ENCODE measurements at regions not wholly inside any gene's neighbourhood (a gene's known extent, or its start where the extent isn't known, plus 50 kb on each side); places are given as distances from the start of the nearest gene placed in this dataset.

- Histone ChIP-seq H3K9me3 (ENCODE audit: control insufficient read depth, low read depth, low read length) (no peaks in the 10 kb centered on the region), H3K9ac (ENCODE audit: low read length) (no peak overlapping the region), H3K36me3 (ENCODE audit: control insufficient read depth, low read depth, low read length) (no peaks in the 10 kb centered on the region)
These were observed 1092.0 kb downstream of the MAT2B start for GRCh38 chr5:164597293-164597900.

DNA sequence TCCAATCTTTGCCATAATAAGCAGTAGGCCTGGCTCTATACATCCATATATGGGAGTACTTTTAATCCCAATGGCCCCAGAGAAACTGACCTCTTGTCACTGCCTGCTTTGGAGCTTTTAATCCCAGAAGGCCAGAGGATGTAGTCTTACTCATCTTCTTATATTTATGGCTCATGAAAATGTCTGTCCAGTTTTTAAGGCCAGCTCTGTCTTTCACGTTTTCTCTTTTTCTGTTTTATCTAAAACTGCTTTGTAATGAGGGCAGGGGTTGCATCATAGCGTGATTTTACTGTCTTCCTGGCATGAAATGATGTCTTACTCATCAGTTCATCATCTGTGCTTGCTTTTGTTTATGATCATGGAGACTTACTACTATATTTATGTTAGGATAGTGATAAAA, 1094.9 kb downstream of the MAT2B start:
- no peak overlapping the region for H3K4me3 ChIP-seq (ENCODE audit: low read length)
- H3K27me3 ChIP-seq (ENCODE audit: control insufficient read depth, insufficient read depth, low read length): no peaks in the 10 kb centered on the region
- no peak overlapping the region for H3K27ac ChIP-seq (ENCODE audit: low read length)
- H3K9ac ChIP-seq (ENCODE audit: low read length): no peak overlapping the region
- no peaks in the 10 kb centered on the region for H3K4me1 ChIP-seq (ENCODE audit: control insufficient read depth, low read depth, low read length)
- no peaks in the 10 kb centered on the region for H3K9me3 ChIP-seq (ENCODE audit: control insufficient read depth, low read depth, low read length)
- no peaks in the 10 kb centered on the region for H3K36me3 ChIP-seq (ENCODE audit: control insufficient read depth, low read depth, low read length)

More at GRCh38 chr5:164597293-164597900, 1092.0 kb downstream of the MAT2B start:
- Histone ChIP-seq H3K27ac (ENCODE audit: low read length) (no peak overlapping the region), H3K4me1 (ENCODE audit: control insufficient read depth, low read depth, low read length) (no peaks in the 10 kb centered on the region), H3K4me3 (ENCODE audit: low read length) (no peak overlapping the region), H3K27me3 (ENCODE audit: control insufficient read depth, insufficient read depth, low read length) (no peaks in the 10 kb centered on the region)

DNA sequence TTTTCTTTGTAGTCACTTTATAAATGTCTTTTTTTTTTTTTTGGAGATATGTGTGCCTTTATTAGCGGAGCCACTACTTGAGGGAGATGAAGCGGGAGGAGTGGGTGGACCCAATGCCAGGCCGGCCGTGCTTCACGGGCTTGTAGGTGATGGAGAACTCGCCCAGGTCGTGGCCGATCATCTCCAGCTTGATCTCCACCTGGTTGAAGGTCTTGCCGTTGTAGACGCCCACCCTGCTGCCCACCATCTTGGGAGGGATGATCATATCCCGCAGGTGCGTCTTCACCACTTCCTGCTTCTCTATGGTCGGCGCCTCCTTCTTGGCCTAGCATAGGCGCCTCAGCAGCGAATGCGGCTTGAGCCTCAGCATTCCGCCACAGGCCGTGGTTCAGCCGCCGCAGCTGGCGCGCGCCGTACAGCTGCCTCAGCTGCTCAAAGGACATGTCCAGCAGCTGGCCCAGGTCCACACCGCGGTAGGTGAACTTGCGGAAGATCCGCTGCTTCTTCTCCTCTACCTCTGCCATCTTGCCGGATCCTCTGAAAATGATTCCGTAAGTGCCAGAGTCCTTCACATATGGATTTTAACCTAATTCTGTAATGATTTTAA, 1095.6 kb downstream of the MAT2B start:
- H3K9me3 ChIP-seq (ENCODE audit: control insufficient read depth, low read depth, low read length): no peaks in the 10 kb centered on the region
- H3K9ac ChIP-seq (ENCODE audit: low read length): no peak overlapping the region
- no peak overlapping the region for H3K4me3 ChIP-seq (ENCODE audit: low read length)
- no peaks in the 10 kb centered on the region for H3K4me1 ChIP-seq (ENCODE audit: control insufficient read depth, low read depth, low read length)
- no peak overlapping the region for H3K27ac ChIP-seq (ENCODE audit: low read length)
- no peaks in the 10 kb centered on the region for H3K36me3 ChIP-seq (ENCODE audit: control insufficient read depth, low read depth, low read length)
- no peaks in the 10 kb centered on the region for H3K27me3 ChIP-seq (ENCODE audit: control insufficient read depth, insufficient read depth, low read length)

- Histone ChIP-seq H3K9me3 (ENCODE audit: control insufficient read depth, low read depth, low read length) (no peaks in the 10 kb centered on the region), H3K4me3 (ENCODE audit: low read length) (no peak overlapping the region), H3K27me3 (ENCODE audit: control insufficient read depth, insufficient read depth, low read length) (no peaks in the 10 kb centered on the region), H3K27ac (ENCODE audit: low read length) (no peak overlapping the region), H3K4me1 (ENCODE audit: control insufficient read depth, low read depth, low read length) (no peaks in the 10 kb centered on the region), H3K9ac (ENCODE audit: low read length) (no peak overlapping the region), H3K36me3 (ENCODE audit: control insufficient read depth, low read depth, low read length) (no peaks in the 10 kb centered on the region)
These were observed 1103.1 kb downstream of the MAT2B start for GRCh38 chr5:164608507-164608906.

- no peaks in the 10 kb centered on the region for H3K27me3 ChIP-seq (ENCODE audit: control insufficient read depth, insufficient read depth, low read length)
- no peak overlapping the region for H3K9ac ChIP-seq (ENCODE audit: low read length)
- no peak overlapping the region for H3K4me3 ChIP-seq (ENCODE audit: low read length)
- H3K4me1 ChIP-seq (ENCODE audit: control insufficient read depth, low read depth, low read length): no peaks in the 10 kb centered on the region
- no peaks in the 10 kb centered on the region for H3K36me3 ChIP-seq (ENCODE audit: control insufficient read depth, low read depth, low read length)
- no peak overlapping the region for H3K27ac ChIP-seq (ENCODE audit: low read length)
- no peaks in the 10 kb centered on the region for H3K9me3 ChIP-seq (ENCODE audit: control insufficient read depth, low read depth, low read length)
These were observed 1105.0 kb downstream of the MAT2B start for GRCh38 chr5:164610374-164610773.

DNA sequence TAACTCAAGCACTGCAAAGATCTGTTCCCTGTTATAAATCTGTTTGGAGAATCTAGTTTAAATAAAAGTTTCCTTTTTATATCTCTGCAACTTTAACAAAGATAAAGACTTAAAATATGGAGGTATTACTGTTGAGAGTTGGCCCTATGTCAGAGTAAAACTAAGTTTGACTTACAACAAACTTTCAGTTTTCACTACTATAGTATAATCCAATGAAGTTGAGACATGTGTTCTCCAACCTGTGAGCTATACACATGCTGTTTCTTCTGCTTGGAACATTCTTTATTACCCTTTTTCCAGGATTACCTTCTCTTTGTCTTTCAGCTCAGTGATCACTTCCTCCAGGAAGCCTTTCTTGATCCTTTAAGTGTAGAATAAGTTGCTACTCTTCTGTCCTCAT, 1109.3 kb downstream of the MAT2B start:
- Histone ChIP-seq H3K36me3 (ENCODE audit: control insufficient read depth, low read depth, low read length) (no peaks in the 10 kb centered on the region), H3K27ac (ENCODE audit: low read length) (no peak overlapping the region), H3K9ac (ENCODE audit: low read length) (no peak overlapping the region), H3K27me3 (ENCODE audit: control insufficient read depth, insufficient read depth, low read length) (no peaks in the 10 kb centered on the region), H3K4me3 (ENCODE audit: low read length) (no peak overlapping the region), H3K9me3 (ENCODE audit: control insufficient read depth, low read depth, low read length) (no peaks in the 10 kb centered on the region), H3K4me1 (ENCODE audit: control insufficient read depth, low read depth, low read length) (no peaks in the 10 kb centered on the region)

GRCh38 chr5:164617290-164617689, 1111.9 kb downstream of the MAT2B start:
- Histone ChIP-seq H3K27ac (ENCODE audit: low read length) (no peak overlapping the region), H3K4me3 (ENCODE audit: low read length) (no peak overlapping the region), H3K36me3 (ENCODE audit: control insufficient read depth, low read depth, low read length) (no peaks in the 10 kb centered on the region), H3K4me1 (ENCODE audit: control insufficient read depth, low read depth, low read length) (no peaks in the 10 kb centered on the region), H3K9ac (ENCODE audit: low read length) (no peak overlapping the region), H3K27me3 (ENCODE audit: control insufficient read depth, insufficient read depth, low read length) (no peaks in the 10 kb centered on the region), H3K9me3 (ENCODE audit: control insufficient read depth, low read depth, low read length) (no peaks in the 10 kb centered on the region)

DNA sequence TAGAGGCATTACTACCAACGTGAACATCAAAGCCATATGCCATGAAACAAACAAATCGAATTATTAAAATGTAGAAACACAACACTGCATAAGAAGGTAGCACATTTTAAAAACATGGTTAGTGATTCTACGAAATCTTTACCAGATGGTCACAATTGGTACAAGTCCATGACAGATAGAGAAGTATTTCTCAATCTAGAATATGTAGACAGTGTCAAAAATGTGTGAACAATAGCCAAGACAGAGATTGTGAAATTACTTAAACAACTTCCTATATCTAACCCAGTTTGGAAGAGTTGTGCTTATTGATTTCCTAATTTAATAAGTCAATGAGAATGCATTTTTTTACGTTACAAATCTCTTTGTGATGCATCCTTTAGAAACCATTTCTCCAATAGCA, 1121.6 kb downstream of the MAT2B start:
- H3K27me3 ChIP-seq (ENCODE audit: control insufficient read depth, insufficient read depth, low read length): no peaks in the 10 kb centered on the region
- no peak overlapping the region for H3K27ac ChIP-seq (ENCODE audit: low read length)
- H3K36me3 ChIP-seq (ENCODE audit: control insufficient read depth, low read depth, low read length): no peaks in the 10 kb centered on the region
- no peak overlapping the region for H3K4me3 ChIP-seq (ENCODE audit: low read length)
- H3K9me3 ChIP-seq (ENCODE audit: control insufficient read depth, low read depth, low read length): no peaks in the 10 kb centered on the region
- H3K4me1 ChIP-seq (ENCODE audit: control insufficient read depth, low read depth, low read length): no peaks in the 10 kb centered on the region
- no peak overlapping the region for H3K9ac ChIP-seq (ENCODE audit: low read length)

- H3K9me3 ChIP-seq (ENCODE audit: control insufficient read depth, low read depth, low read length): no peaks in the 10 kb centered on the region
- no peaks in the 10 kb centered on the region for H3K4me1 ChIP-seq (ENCODE audit: control insufficient read depth, low read depth, low read length)
- H3K36me3 ChIP-seq (ENCODE audit: control insufficient read depth, low read depth, low read length): no peaks in the 10 kb centered on the region
- no peak overlapping the region for H3K9ac ChIP-seq (ENCODE audit: low read length)
- no peak overlapping the region for H3K4me3 ChIP-seq (ENCODE audit: low read length)
- H3K27ac ChIP-seq (ENCODE audit: low read length): no peak overlapping the region
- H3K27me3 ChIP-seq (ENCODE audit: control insufficient read depth, insufficient read depth, low read length): no peaks in the 10 kb centered on the region
These were observed 1131.0 kb downstream of the MAT2B start for GRCh38 chr5:164636456-164636855.

DNA sequence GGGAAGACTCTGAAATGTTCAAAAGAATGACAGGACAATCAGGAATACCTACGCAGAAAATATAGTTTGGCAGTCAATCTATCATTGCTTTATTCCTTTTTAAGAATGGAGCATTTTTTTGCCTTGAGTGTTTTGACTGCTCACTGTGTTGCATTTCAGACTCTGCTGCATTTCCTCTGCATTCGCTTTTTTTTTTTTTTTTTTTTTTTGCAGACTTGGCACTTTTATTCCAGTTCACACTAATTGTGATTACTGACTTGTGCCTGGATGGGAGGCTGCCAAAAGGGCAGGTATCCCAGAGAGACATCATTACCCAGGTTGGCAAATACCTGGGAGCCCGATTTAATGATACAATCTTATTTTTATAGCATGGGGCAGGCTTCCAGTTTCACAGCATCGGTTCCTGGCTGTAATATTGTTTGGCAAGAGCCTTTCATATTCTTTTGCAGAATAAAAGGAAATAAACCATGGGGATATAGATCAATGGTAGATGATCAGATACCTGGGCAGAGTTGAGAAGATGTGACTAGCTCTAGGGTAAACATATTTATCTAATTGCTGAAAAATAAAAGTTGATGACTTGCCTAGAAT, 1132.6 kb downstream of the MAT2B start:
- Histone ChIP-seq H3K27me3 (ENCODE audit: control insufficient read depth, insufficient read depth, low read length) (no peaks in the 10 kb centered on the region), H3K9me3 (ENCODE audit: control insufficient read depth, low read depth, low read length) (no peaks in the 10 kb centered on the region), H3K9ac (ENCODE audit: low read length) (no peak overlapping the region), H3K36me3 (ENCODE audit: control insufficient read depth, low read depth, low read length) (no peaks in the 10 kb centered on the region), H3K27ac (ENCODE audit: low read length) (no peak overlapping the region), H3K4me1 (ENCODE audit: control insufficient read depth, low read depth, low read length) (no peaks in the 10 kb centered on the region), H3K4me3 (ENCODE audit: low read length) (no peak overlapping the region)

- no peak overlapping the region for H3K27ac ChIP-seq (ENCODE audit: low read length)
- H3K9ac ChIP-seq (ENCODE audit: low read length): no peak overlapping the region
- no peak overlapping the region for H3K4me3 ChIP-seq (ENCODE audit: low read length)
- no peaks in the 10 kb centered on the region for H3K9me3 ChIP-seq (ENCODE audit: control insufficient read depth, low read depth, low read length)
- no peaks in the 10 kb centered on the region for H3K4me1 ChIP-seq (ENCODE audit: control insufficient read depth, low read depth, low read length)
- H3K36me3 ChIP-seq (ENCODE audit: control insufficient read depth, low read depth, low read length): no peaks in the 10 kb centered on the region
- no peaks in the 10 kb centered on the region for H3K27me3 ChIP-seq (ENCODE audit: control insufficient read depth, insufficient read depth, low read length)
These were observed 1143.8 kb downstream of the MAT2B start for GRCh38 chr5:164649266-164649665.

DNA sequence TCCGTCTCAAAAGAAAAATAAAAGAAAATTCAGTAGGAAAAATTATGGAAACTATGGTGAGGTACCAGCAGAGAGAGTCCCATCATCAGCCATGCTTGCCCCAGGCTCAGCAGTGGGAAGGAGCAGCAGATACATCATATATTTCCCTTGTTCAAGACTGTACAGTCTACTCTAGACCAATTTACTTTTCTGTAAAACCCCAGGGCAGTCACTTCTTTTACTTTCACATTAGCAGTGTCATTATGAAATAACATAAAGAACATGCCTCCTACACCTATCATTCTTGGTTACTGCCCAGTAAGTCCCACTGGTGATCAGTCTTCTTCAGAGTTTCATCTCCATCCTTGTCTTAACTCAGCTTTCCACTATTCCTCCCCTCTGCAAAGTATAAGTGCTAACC, 1145.0 kb downstream of the MAT2B start:
- no peaks in the 10 kb centered on the region for H3K9me3 ChIP-seq (ENCODE audit: control insufficient read depth, low read depth, low read length)
- H3K27me3 ChIP-seq (ENCODE audit: control insufficient read depth, insufficient read depth, low read length): no peaks in the 10 kb centered on the region
- no peak overlapping the region for H3K9ac ChIP-seq (ENCODE audit: low read length)
- no peaks in the 10 kb centered on the region for H3K4me1 ChIP-seq (ENCODE audit: control insufficient read depth, low read depth, low read length)
- H3K4me3 ChIP-seq (ENCODE audit: low read length): no peak overlapping the region
- H3K36me3 ChIP-seq (ENCODE audit: control insufficient read depth, low read depth, low read length): no peaks in the 10 kb centered on the region
- no peak overlapping the region for H3K27ac ChIP-seq (ENCODE audit: low read length)
